ENCODE measurements at regions not wholly inside any gene's neighbourhood (a gene's known extent, or its start where the extent isn't known, plus 50 kb on each side); places are given as distances from the start of the nearest gene placed in this dataset.
"Not testable (repeated sequence)": the region's sequence is repeated elsewhere in the genome, so short reads cannot be mapped to it uniquely, and the experiment has no call there.

DNA sequence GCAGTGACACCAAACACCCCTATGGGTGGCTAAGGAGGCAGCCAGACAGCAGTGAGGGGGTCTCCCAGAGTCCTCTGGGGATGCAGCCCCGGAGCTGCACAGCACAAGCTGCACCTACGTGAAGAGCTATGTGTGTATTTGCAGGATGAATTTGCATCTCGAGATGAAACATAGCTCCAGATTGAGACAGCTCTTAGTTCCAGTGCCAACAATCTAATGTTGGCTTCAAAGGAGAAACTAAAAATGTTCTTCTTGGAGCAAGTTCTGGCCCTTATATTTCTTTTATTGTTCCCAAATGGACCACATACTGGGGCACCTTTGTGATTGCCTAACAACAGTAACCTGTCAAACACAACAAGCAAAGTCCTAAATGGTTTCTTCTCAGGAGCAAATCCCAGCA, 233.9 kb downstream of the SLC4A3 start:
- FAIRE-seq, result no peak
- DNase-seq (ENCODE audit: insufficient read length, low spot score), result no peak
- no peak for TF ChIP-seq POLR2AphosphoS5 (IDR thresholded peaks at IDR 0.05; ENCODE audit: low read depth, low read length)
- TF ChIP-seq POLR2A (IDR thresholded peaks at IDR 0.05; ENCODE audit: low read depth, low read length), result no peak
- no peak for TF ChIP-seq TAF1 (IDR thresholded peaks at IDR 0.05; ENCODE audit: low read depth, low read length)
- TF ChIP-seq POU2F2 (IDR thresholded peaks at IDR 0.05; ENCODE audit: low read depth, low read length), result no peak
- no peak for TF ChIP-seq PAX5 (IDR thresholded peaks at IDR 0.05; ENCODE audit: insufficient read depth, low read length, severe bottlenecking)
- TF ChIP-seq SPI1 (IDR thresholded peaks at IDR 0.05; ENCODE audit: low read depth, low read length), result no peak

DNA sequence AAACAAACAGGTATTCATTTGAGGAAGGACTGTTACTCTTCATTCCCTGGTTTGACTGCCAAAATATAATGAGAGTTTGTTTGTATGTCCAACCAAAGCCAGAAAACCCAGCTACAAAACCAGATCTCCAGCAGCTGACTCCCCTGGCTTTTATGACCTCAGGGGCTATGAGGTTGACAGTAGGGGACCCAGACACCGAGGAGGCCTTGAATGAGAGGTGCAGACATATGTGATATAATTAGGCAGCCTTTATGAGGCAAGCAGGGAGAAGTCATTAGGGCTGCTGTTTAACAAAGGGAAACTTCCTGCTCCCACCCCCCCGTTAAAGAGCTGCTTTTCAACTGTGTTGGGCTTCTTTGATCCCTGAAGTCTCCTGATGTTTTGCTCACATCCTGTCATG, 236.7 kb downstream of the SLC4A3 start:
- no peak for FAIRE-seq
- TF ChIP-seq SPI1 (IDR thresholded peaks at IDR 0.05; ENCODE audit: low read depth, low read length), result no peak
- TF ChIP-seq POLR2AphosphoS5 (IDR thresholded peaks at IDR 0.05; ENCODE audit: low read depth, low read length), result no peak
- no peak for TF ChIP-seq PAX5 (IDR thresholded peaks at IDR 0.05; ENCODE audit: insufficient read depth, low read length, severe bottlenecking)
- TF ChIP-seq POU2F2 (IDR thresholded peaks at IDR 0.05; ENCODE audit: low read depth, low read length), result no peak
- no peak for DNase-seq (ENCODE audit: insufficient read length, low spot score)

DNA sequence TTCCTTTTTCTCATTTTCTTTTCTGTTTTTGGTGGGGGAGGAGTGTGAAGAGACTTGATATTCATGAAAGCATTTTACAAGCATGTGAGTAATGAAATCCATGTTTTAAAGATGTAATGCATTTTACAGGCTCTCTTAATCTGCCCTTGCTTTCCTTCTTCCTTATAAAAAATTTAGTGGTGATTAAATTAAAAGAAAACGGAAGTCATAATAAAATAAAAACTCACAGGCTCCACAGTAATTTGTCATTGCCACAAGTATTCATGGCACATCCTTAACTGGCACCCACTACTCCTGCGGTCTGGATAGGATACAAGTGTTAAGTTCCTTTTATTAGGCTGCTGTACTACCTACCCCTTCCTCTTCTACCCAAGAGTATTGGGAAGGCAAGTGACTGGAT, 241.2 kb downstream of the SLC4A3 start:
- no peak for DNase-seq (ENCODE audit: insufficient read length, low spot score)
- FAIRE-seq, result no peak
- TF ChIP-seq TAF1 (IDR thresholded peaks at IDR 0.05; ENCODE audit: low read depth, low read length) (no peak), POU2F2 (IDR thresholded peaks at IDR 0.05; ENCODE audit: low read depth, low read length) (no peak), PAX5 (IDR thresholded peaks at IDR 0.05; ENCODE audit: insufficient read depth, low read length, severe bottlenecking) (no peak), POLR2AphosphoS5 (IDR thresholded peaks at IDR 0.05; ENCODE audit: low read depth, low read length) (no peak), SPI1 (IDR thresholded peaks at IDR 0.05; ENCODE audit: low read depth, low read length) (no peak), POLR2A (IDR thresholded peaks at IDR 0.05; ENCODE audit: low read depth, low read length) (no peak)

DNA sequence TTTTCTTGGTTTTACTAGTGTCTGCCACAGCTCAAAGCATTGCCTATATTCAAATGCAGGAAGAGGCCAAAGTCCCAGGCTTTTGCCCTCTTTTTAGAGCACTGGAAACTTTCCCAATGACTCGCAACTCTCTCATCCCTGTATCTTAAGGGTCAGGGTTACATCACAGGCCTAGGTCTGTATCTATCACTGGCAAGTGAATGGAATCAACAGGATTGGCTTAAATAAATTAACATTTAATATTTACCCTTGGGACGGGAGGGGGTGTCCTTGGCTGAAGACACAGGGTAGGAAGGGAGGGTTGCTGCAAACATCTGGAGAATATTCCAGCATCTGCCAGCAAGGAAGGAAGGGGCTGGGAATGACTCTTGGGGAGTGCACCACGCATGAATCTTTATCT, 242.6 kb downstream of the SLC4A3 start:
- TF ChIP-seq POU2F2 (IDR thresholded peaks at IDR 0.05; ENCODE audit: low read depth, low read length) (no peak), SPI1 (IDR thresholded peaks at IDR 0.05; ENCODE audit: low read depth, low read length) (no peak)
- FAIRE-seq (no peak), DNase-seq (ENCODE audit: insufficient read length, low spot score) (no peak)

DNA sequence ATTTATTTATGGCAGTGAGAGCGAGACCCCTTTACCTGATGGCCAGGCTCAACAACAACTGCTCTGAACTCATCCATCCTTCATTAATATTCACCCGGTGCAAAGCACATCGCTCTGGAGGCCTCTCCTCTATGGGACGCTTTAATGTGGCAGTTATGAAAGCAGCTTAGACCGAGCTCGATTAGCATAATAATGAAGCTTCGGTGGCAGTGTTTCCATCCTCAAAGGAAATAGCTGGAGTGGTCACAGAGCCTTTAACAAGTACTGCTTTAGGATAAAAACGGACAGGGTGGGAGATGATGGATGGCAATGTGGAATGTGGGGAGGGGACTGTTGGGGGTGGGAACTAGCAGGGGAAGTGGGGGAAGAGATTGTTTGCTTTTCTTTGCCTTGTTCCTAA, 243.9 kb downstream of the SLC4A3 start:
- no peak for FAIRE-seq
- DNase-seq (ENCODE audit: insufficient read length, low spot score), result no peak
- TF ChIP-seq POLR2A (IDR thresholded peaks at IDR 0.05; ENCODE audit: low read depth, low read length) (no peak), PAX5 (IDR thresholded peaks at IDR 0.05; ENCODE audit: insufficient read depth, low read length, severe bottlenecking) (no peak), TAF1 (IDR thresholded peaks at IDR 0.05; ENCODE audit: low read depth, low read length) (no peak), POU2F2 (IDR thresholded peaks at IDR 0.05; ENCODE audit: low read depth, low read length) (no peak), POLR2AphosphoS5 (IDR thresholded peaks at IDR 0.05; ENCODE audit: low read depth, low read length) (no peak)

DNA sequence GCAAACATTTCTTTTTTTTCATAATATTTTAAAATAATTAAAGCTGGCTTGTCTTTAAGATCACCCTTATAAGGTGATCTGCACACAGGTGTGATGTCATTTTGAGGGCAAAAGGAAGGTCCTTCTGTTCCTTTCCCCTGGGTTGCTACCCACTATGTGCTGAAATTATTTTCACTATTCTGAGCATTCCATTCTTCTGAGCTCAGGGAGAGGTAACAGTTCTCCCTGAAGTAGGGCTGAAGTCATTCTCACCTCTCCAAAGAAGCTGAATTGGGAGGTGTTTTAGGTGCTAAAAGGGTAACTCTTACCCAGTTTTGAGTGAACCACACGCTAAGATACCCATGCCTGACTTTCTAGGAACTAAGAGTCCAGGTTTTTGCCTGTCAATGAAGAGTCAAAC, 247.6 kb downstream of the SLC4A3 start:
- FAIRE-seq (no peak), DNase-seq (ENCODE audit: insufficient read length, low spot score) (no peak)
- TF ChIP-seq TAF1 (IDR thresholded peaks at IDR 0.05; ENCODE audit: low read depth, low read length), result no peak
- TF ChIP-seq POLR2A (IDR thresholded peaks at IDR 0.05; ENCODE audit: low read depth, low read length), result no peak
- TF ChIP-seq POLR2AphosphoS5 (IDR thresholded peaks at IDR 0.05; ENCODE audit: low read depth, low read length), result no peak
- TF ChIP-seq POU2F2 (IDR thresholded peaks at IDR 0.05; ENCODE audit: low read depth, low read length), result no peak

DNA sequence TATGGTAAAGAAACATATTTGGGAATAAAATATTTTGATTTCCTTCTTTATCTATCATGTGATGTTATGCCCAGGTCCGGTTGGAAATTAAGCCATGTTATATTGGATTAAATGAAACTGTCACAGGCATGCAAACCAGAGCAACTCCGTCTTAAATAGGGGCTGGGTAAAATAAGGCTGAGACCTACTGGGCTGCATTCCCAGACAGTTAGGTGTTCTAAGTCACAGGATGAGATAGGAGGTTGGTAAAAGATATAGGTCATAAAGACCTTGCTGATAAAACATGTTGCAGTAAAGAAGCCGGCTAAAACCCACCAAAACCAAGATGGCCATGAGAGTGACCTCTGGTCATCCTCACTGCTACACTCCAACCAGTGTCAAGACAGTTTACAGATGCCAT, 248.6 kb downstream of the SLC4A3 start:
- not testable (repeated sequence) for DNase-seq (ENCODE audit: insufficient read length, low spot score); FAIRE-seq

DNA sequence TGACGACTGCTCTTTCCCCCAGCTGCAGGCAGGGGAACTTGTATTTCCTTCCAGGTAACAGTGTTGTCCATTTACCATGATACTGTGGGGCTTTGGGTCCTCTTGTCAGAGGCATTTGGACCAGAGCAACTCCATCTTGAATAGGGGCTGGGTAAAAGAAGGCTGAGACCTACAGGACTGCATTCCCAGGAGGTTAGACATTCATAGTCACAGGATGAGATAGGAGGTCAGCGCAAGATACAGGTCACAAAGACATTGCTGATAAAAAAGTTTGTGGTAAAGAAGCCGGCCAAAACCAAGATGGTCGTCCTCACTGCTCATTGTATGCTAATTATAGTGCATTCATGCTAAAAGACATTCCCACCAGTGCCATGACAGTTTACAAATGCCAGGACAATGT, 249.5 kb downstream of the SLC4A3 start:
- TF ChIP-seq TAF1 (IDR thresholded peaks at IDR 0.05; ENCODE audit: low read depth, low read length), result no peak
- TF ChIP-seq POU2F2 (IDR thresholded peaks at IDR 0.05; ENCODE audit: low read depth, low read length), result no peak
- no peak for TF ChIP-seq POLR2A (IDR thresholded peaks at IDR 0.05; ENCODE audit: low read depth, low read length)
- no peak for TF ChIP-seq POLR2AphosphoS5 (IDR thresholded peaks at IDR 0.05; ENCODE audit: low read depth, low read length)
- no peak for TF ChIP-seq PAX5 (IDR thresholded peaks at IDR 0.05; ENCODE audit: insufficient read depth, low read length, severe bottlenecking)
- TF ChIP-seq SPI1 (IDR thresholded peaks at IDR 0.05; ENCODE audit: low read depth, low read length), result no peak
- no peak for FAIRE-seq

DNA sequence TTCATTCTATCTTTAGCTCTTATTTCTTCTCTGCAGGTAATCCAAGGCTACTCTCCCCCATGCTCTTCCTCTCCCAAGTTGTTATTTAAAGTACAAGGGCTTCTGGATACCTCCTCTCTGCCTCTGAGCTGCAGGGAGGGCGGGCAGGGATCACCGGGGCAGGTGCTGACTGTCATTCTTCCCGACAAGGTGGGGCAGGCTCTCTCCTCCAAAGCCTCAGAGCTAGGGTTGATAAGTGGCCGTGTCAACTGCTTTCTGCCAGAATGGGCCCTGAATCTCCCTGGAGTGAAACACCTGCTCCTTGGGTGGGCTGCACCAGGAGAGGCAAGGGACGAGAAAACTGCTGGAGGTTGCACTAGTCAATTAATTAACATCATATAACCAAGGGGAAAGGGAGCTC, 250.3 kb downstream of the SLC4A3 start:
- no peak for DNase-seq (ENCODE audit: insufficient read length, low spot score)
- TF ChIP-seq SPI1 (IDR thresholded peaks at IDR 0.05; ENCODE audit: low read depth, low read length) (no peak), TAF1 (IDR thresholded peaks at IDR 0.05; ENCODE audit: low read depth, low read length) (no peak), PAX5 (IDR thresholded peaks at IDR 0.05; ENCODE audit: insufficient read depth, low read length, severe bottlenecking) (no peak), POLR2A (IDR thresholded peaks at IDR 0.05; ENCODE audit: low read depth, low read length) (no peak)
- FAIRE-seq, result no peak

More for the DNA sequence above, 249.5 kb downstream of the SLC4A3 start:
- DNase-seq (ENCODE audit: insufficient read length, low spot score), result no peak

DNA sequence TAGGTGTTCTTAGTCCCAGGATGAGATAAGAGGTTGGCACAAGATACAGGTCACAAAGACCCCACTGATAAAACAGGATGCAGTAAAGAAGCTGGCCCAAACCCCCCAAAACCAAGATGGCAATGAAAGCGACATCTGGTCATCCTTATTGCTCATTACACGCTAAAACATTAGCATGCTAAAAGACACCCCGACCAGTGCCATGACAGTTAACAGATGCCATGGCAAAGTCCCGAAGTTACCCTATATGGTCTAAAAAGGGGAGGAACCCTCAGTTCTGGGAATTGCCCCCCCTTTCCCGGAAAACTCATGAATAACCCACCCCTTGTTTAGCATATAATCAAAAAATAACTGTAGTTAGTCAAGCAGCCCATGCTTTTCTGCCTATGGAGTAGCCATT, 251.1 kb downstream of the SLC4A3 start:
- FAIRE-seq (no peak), DNase-seq (ENCODE audit: insufficient read length, low spot score) (no peak)
- TF ChIP-seq TAF1 (IDR thresholded peaks at IDR 0.05; ENCODE audit: low read depth, low read length) (no peak), POLR2AphosphoS5 (IDR thresholded peaks at IDR 0.05; ENCODE audit: low read depth, low read length) (no peak), SPI1 (IDR thresholded peaks at IDR 0.05; ENCODE audit: low read depth, low read length) (no peak), POU2F2 (IDR thresholded peaks at IDR 0.05; ENCODE audit: low read depth, low read length) (no peak)

DNA sequence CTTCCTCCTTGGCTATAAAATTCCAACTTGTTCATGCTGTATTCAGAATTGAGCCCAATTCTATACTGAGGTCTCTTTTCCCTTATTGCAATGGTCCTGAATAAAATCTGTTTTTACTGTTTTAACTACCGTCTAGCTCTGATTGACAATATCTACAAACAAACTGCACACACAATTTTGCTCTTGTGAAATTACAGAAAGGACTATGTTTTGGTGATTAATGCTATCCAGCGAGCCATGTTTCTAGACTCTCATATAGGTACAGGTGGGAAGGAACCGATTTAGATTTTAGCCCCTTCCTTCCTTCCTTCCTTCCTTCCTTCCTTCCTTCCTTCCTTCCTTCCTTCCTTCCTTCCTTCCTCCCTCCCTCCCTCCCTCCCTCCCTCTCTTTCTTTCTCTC, 254.4 kb downstream of the SLC4A3 start:
- TF ChIP-seq PAX5 (IDR thresholded peaks at IDR 0.05; ENCODE audit: insufficient read depth, low read length, severe bottlenecking), result no peak
- no peak for TF ChIP-seq POLR2AphosphoS5 (IDR thresholded peaks at IDR 0.05; ENCODE audit: low read depth, low read length)
- TF ChIP-seq POLR2A (IDR thresholded peaks at IDR 0.05; ENCODE audit: low read depth, low read length), result no peak
- no peak for TF ChIP-seq TAF1 (IDR thresholded peaks at IDR 0.05; ENCODE audit: low read depth, low read length)
- no peak for FAIRE-seq
- DNase-seq (ENCODE audit: insufficient read length, low spot score), result no peak
